BJ (cell line): ENCODE measurements at regions not wholly inside any gene's neighbourhood (a gene's known extent, or its start where the extent isn't known, plus 50 kb on each side); places are given as distances from the start of the nearest gene placed in this dataset.

ENCODE experiments used
- CTCF ChIA-PET: fragments of 350-600 bp; formaldehyde crosslinking; extraction: SDS; loops from one replicate; lab custom pipeline; 2021; ENCODE audit warnings: antibody characterized with exemption, inconsistent platforms; lab: Yijun Ruan, JAX
- POLR2A ChIA-PET: fragments of 300-600 bp; sonication (Branson Sonifier 250); formaldehyde crosslinking; extraction: SDS; loops from one replicate; lab custom pipeline; 2021; ENCODE audit warnings: antibody characterized with exemption; lab: Charles Lee
- DNase-seq: peaks from one replicate; pipeline ENCODE4 v3.0.0-alpha.2; 2011; ENCODE audit warnings: low read depth
- H3K27me3 ChIP-seq: 2 replicates; pipeline ENCODE4 v1.6.0; 2011; ENCODE audit warnings: low read length; ENCODE audit not compliant: control insufficient read depth, insufficient read depth
- H3K36me3 ChIP-seq: 2 replicates; pipeline ENCODE4 v1.5.1; 2011; ENCODE audit warnings: low read length; ENCODE audit not compliant: control insufficient read depth, insufficient read depth
- H3K4me3 ChIP-seq: 2 replicates; pipeline ENCODE4 v1.5.1; 2011; ENCODE audit warnings: low read depth, mild to moderate bottlenecking, control low read depth, low read length
- CTCF ChIP-seq: IDR thresholded peaks from 2 replicates; pipeline ENCODE4 v1.5.1; 2011; ENCODE audit warnings: low read depth, mild to moderate bottlenecking, control low read depth, inconsistent platforms, low read length, moderate library complexity; ENCODE audit not compliant: insufficient read depth

GRCh38 chr5:105428451-105429380 lies 1866.1 kb upstream of the NUDT12 start:
- POLR2A ChIA-PET = no interaction called here
- Histone ChIP-seq H3K27me3 (no peaks in the 10 kb centered on the region), H3K4me3 (no peak overlapping the region), H3K36me3 (no peaks in the 10 kb centered on the region)
- TF ChIP-seq CTCF = no peak
- CTCF ChIA-PET = no interaction called here
- DNase-seq = no peak

GRCh38 chr5:105414067-105414466 lies 1851.5 kb upstream of the NUDT12 start:
- CTCF ChIA-PET = no interaction called here

GRCh38 chr5:105413406-105413990 lies 1850.9 kb upstream of the NUDT12 start:
- Histone ChIP-seq H3K27me3 (no peaks in the 10 kb centered on the region), H3K36me3 (no peaks in the 10 kb centered on the region), H3K4me3 (no peak overlapping the region)
- TF ChIP-seq CTCF = no peak
- ChIA-PET POLR2A (no interaction called here), CTCF (no interaction called here)
- DNase-seq = no peak

More at GRCh38 chr5:105414067-105414466, 1851.5 kb upstream of the NUDT12 start:
- no peaks in the 10 kb centered on the region for H3K27me3 ChIP-seq
- no peaks in the 10 kb centered on the region for H3K36me3 ChIP-seq
- no peak for TF ChIP-seq CTCF
- no peak for DNase-seq
- no peak overlapping the region for H3K4me3 ChIP-seq
- POLR2A ChIA-PET = no interaction called here

- TF ChIP-seq CTCF = no peak
- H3K27me3 ChIP-seq = no peaks in the 10 kb centered on the region
- CTCF ChIA-PET = no interaction called here
Observed at GRCh38 chr5:105409695-105410094, 1847.1 kb upstream of the NUDT12 start.

GRCh38 chr5:105407200-105407599 lies 1844.6 kb upstream of the NUDT12 start:
- no peaks in the 10 kb centered on the region for H3K36me3 ChIP-seq

More at GRCh38 chr5:105409695-105410094, 1847.1 kb upstream of the NUDT12 start:
- H3K36me3 ChIP-seq = no peaks in the 10 kb centered on the region
- POLR2A ChIA-PET = no interaction called here
- no peak for DNase-seq
- H3K4me3 ChIP-seq = no peak overlapping the region

More at GRCh38 chr5:105407200-105407599, 1844.6 kb upstream of the NUDT12 start:
- no peak for DNase-seq
- ChIA-PET POLR2A (no interaction called here), CTCF (no interaction called here)
- Histone ChIP-seq H3K27me3 (no peaks in the 10 kb centered on the region), H3K4me3 (no peak overlapping the region)
- TF ChIP-seq CTCF = no peak
